C4-2B (cell line): ENCODE measurements at regions not wholly inside any gene's neighbourhood (a gene's known extent, or its start where the extent isn't known, plus 50 kb on each side); places are given as distances from the start of the nearest gene placed in this dataset.

ENCODE experiments used
- H3K27ac ChIP-seq: fragments of 450-650 bp; 2 replicates; pipeline ENCODE4 v1.5.1; 2017
- CTCF ChIP-seq: fragments of 450-650 bp; conservative IDR thresholded peaks from 2 replicates; pipeline ENCODE4 v1.5.1; 2017; ENCODE audit warnings: mild to moderate bottlenecking
- ZFX ChIP-seq: fragments of 450-650 bp; IDR thresholded peaks from 2 replicates; pipeline ENCODE4 v1.6.1; 2017

DNA sequence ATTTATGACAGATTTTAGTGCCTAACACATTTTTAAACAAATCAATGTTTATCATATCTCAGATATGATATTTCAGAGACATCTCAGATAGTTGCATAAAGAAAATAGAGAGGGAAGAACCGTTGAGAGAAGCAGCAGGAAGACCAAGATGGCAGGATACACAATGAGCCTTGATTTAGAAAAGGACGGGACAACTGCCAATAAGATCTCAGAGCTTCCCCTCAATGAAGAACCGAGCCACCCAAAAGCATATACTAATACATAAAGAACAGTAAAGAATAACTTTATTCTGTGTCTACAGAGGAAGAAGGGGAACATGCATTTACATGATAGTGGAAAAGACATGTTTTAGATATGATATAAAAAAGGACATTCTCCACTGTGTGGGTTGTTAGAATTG, 375.9 kb upstream of the SOX5 start:
- no peak overlapping the region for H3K27ac ChIP-seq
- TF ChIP-seq ZFX (no peak), CTCF (no peak)

- H3K27ac ChIP-seq = no peak overlapping the region
- TF ChIP-seq CTCF (no peak), ZFX (no peak)
These were observed 358.4 kb upstream of the SOX5 start for GRCh38 chr12:24307716-24308335.

- H3K27ac ChIP-seq = no peak overlapping the region
- no peak for TF ChIP-seq ZFX
These were observed 357.7 kb upstream of the SOX5 start for GRCh38 chr12:24307153-24307552.

- TF ChIP-seq ZFX = no peak
- no peak for TF ChIP-seq CTCF
- no peak overlapping the region for H3K27ac ChIP-seq
These were observed 356.5 kb upstream of the SOX5 start for GRCh38 chr12:24306001-24306400.

GRCh38 chr12:24304285-24304684, 354.8 kb upstream of the SOX5 start:
- TF ChIP-seq CTCF = no peak
- TF ChIP-seq ZFX = no peak
- no peak overlapping the region for H3K27ac ChIP-seq

GRCh38 chr12:24302708-24303107, 353.2 kb upstream of the SOX5 start:
- no peak overlapping the region for H3K27ac ChIP-seq
- TF ChIP-seq CTCF = no peak
- no peak for TF ChIP-seq ZFX

DNA sequence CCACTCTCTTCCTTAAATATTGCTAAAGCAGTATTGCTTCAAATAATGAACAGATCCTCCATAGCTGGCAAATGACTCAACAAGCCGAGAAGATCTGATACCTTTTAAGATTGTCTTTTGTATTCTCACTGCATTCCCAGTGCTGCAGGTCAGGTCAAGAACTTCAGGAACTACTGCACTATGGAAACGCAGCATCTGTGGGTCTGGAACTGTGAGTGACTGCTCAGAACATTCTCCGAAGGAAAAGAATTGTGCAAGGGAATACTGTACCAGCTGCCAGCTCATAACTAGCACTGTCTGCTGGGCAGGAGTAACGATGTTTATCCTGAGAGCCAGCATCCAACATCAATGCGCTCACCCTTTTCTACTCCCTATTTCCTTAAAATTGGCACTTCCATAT, 348.0 kb upstream of the SOX5 start:
- no peak for TF ChIP-seq ZFX
- no peak for TF ChIP-seq CTCF
- H3K27ac ChIP-seq = no peak overlapping the region

DNA sequence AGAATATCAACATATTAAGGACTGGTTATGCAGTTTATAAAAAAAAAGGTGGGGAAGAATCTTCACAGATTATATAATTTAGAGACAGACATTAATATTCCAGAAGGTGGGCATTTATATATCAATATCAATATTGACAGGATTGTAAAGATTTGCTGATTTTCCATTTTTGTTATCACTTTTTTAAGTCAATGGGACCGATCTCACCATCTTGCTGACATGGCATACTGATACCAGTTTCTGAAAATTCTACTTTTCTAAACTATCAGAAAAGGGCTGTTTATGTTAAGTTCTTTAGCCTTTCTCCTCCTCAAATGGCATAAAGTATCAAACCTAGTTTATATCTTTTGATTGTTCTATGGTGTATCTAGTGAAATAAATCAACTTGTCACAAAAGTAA, 344.1 kb upstream of the SOX5 start:
- H3K27ac ChIP-seq = no peak overlapping the region
- no peak for TF ChIP-seq CTCF
- TF ChIP-seq ZFX = no peak
